Endodermal cell (in vitro differentiated cells): ENCODE measurements at regions not wholly inside any gene's neighbourhood (a gene's known extent, or its start where the extent isn't known, plus 50 kb on each side); places are given as distances from the start of the nearest gene placed in this dataset.

ENCODE experiments used
- DNase-seq: peaks from one replicate; pipeline ENCODE4 v3.0.0-alpha.2; 2017
- H3K27ac ChIP-seq: 2 replicates; pipeline ENCODE4 v1.5.1; 2013; ENCODE audit warnings: mild to moderate bottlenecking, low read depth, low read length, moderate library complexity
- H3K27me3 ChIP-seq: 2 replicates; pipeline ENCODE4 v1.6.1; 2013; ENCODE audit warnings: mild to moderate bottlenecking, low read length, moderate library complexity; ENCODE audit not compliant: insufficient read depth, control insufficient read depth, poor library complexity, severe bottlenecking
- H3K36me3 ChIP-seq: 2 replicates; pipeline ENCODE4 v1.7.0; 2013; ENCODE audit warnings: mild to moderate bottlenecking, low read length, moderate library complexity; ENCODE audit not compliant: control insufficient read depth, insufficient read depth
- H3K4me1 ChIP-seq: one replicate; pipeline ENCODE4 v1.7.0; 2013; ENCODE audit warnings: low read length; ENCODE audit not compliant: control insufficient read depth, insufficient read depth
- H3K4me3 ChIP-seq: 2 replicates; pipeline ENCODE4 v1.5.1; 2013; ENCODE audit warnings: mild to moderate bottlenecking, low read length, moderate library complexity
- H3K9ac ChIP-seq: 2 replicates; pipeline ENCODE4 v1.6.1; 2013; ENCODE audit warnings: mild to moderate bottlenecking, low read length, moderate library complexity; ENCODE audit not compliant: poor library complexity, severe bottlenecking; ENCODE audit errors: extremely low read depth
- H3K9me3 ChIP-seq: 2 replicates; pipeline ENCODE4 v1.6.1; 2013; ENCODE audit warnings: mild to moderate bottlenecking, low read length, moderate library complexity; ENCODE audit not compliant: control insufficient read depth
- H3K27ac Mint-ChIP-seq: 2 replicates; pipeline ENCODE4 v1.8.0; 2020; ENCODE audit warnings: mixed read lengths
- H3K27me3 Mint-ChIP-seq: 2 replicates; pipeline ENCODE4 v1.8.0; 2021; ENCODE audit warnings: mild to moderate bottlenecking, mixed read lengths; ENCODE audit not compliant: insufficient read depth
- H3K36me3 Mint-ChIP-seq: 2 replicates; pipeline ENCODE4 v1.8.0; 2020; ENCODE audit warnings: low read depth, mixed read lengths
- H3K4me1 Mint-ChIP-seq: 2 replicates; pipeline ENCODE4 v1.8.0; 2020; ENCODE audit warnings: mixed read lengths
- H3K4me3 Mint-ChIP-seq: 2 replicates; pipeline ENCODE4 v1.8.0; 2020; ENCODE audit warnings: mild to moderate bottlenecking, moderate library complexity, mixed read lengths
- H3K9me3 Mint-ChIP-seq: 2 replicates; pipeline ENCODE4 v1.8.0; 2020; ENCODE audit warnings: mild to moderate bottlenecking, mixed read lengths
- CTCF ChIP-seq: fragments of 200-600 bp; sonication (generic); conservative IDR thresholded peaks from 2 replicates; pipeline ENCODE4 v1.5.0; 2021; ENCODE audit warnings: antibody characterized with exemption, mild to moderate bottlenecking
- WGBS, 2 experiments: methylation state at CpG; one replicate each; pipeline versions ENCODE4 v1.1.5 to v1.1.7; 2013; ENCODE audit warnings: missing lambda C conversion rate in 2 of 2, mixed read lengths in 1 of 2; ENCODE audit not compliant: insufficient coverage in 1 of 2, insufficient read length in 1 of 2; 5-methylcytosine and 5-hydroxymethylcytosine counted together

- Histone ChIP-seq H3K36me3 (no peaks in the 10 kb centered on the region), H3K4me1 (peaks cover 5% of the 10 kb centered on the region), H3K27me3 (no peaks in the 10 kb centered on the region), H3K4me3 (no peak overlapping the region), H3K27ac (no peak overlapping the region), H3K9me3 (peaks cover 15% of the 10 kb centered on the region), H3K9ac (no peak overlapping the region)
- peaks cover 1% of the 10 kb centered on the region for H3K36me3 Mint-ChIP-seq
- DNase-seq, result no peak
- no peaks in the 10 kb centered on the region for H3K27me3 Mint-ChIP-seq
- H3K9me3 Mint-ChIP-seq, result peaks cover 16% of the 10 kb centered on the region
- no peak overlapping the region for H3K27ac Mint-ChIP-seq
- no peak overlapping the region for H3K4me3 Mint-ChIP-seq
- no peak for TF ChIP-seq CTCF
- peaks cover 21% of the 10 kb centered on the region for H3K4me1 Mint-ChIP-seq
These were observed 606.4 kb upstream of the ZNF804A start for GRCh38 chr2:183991968-183992367.

- no peak for DNase-seq
- WGBS, 2 experiments, result 100% methylated on average over 1 of the region's 1 CpG; no CpG with 5 or more reads in 1 of the 2 experiments
- Histone ChIP-seq H3K36me3 (no peaks in the 10 kb centered on the region), H3K4me1 (peaks cover 5% of the 10 kb centered on the region), H3K27ac (no peak overlapping the region), H3K27me3 (no peaks in the 10 kb centered on the region), H3K9ac (no peak overlapping the region), H3K9me3 (peaks cover 5% of the 10 kb centered on the region), H3K4me3 (no peak overlapping the region)
- Mint-ChIP-seq H3K27ac (no peak overlapping the region), H3K27me3 (no peaks in the 10 kb centered on the region), H3K9me3 (peaks cover 8% of the 10 kb centered on the region), H3K36me3 (peaks cover 1% of the 10 kb centered on the region), H3K4me3 (no peak overlapping the region), H3K4me1 (peaks cover 31% of the 10 kb centered on the region)
- TF ChIP-seq CTCF, result no peak
These were observed 605.3 kb upstream of the ZNF804A start for GRCh38 chr2:183993052-183993451.

- Histone ChIP-seq H3K27ac (peak overlapping the region; percentile 25), H3K4me1 (peaks cover 5% of the 10 kb centered on the region), H3K27me3 (no peaks in the 10 kb centered on the region), H3K4me3 (no peak overlapping the region), H3K9me3 (peaks cover 4% of the 10 kb centered on the region), H3K36me3 (no peaks in the 10 kb centered on the region), H3K9ac (no peak overlapping the region)
- TF ChIP-seq CTCF, result no peak
- Mint-ChIP-seq H3K9me3 (peaks cover 3% of the 10 kb centered on the region), H3K4me3 (no peak overlapping the region), H3K27ac (peak overlapping the region; percentile 93), H3K36me3 (no peaks in the 10 kb centered on the region), H3K27me3 (no peaks in the 10 kb centered on the region), H3K4me1 (peaks cover 45% of the 10 kb centered on the region)
- 97 to 100% methylated on average over 2 of the region's 2 CpGs for WGBS, 2 experiments
- no peak for DNase-seq
These were observed 602.7 kb upstream of the ZNF804A start for GRCh38 chr2:183995632-183996031.
